Breast epithelium (tissue), 4 donors: ENCODE measurements at regions not wholly inside any gene's neighbourhood (a gene's known extent, or its start where the extent isn't known, plus 50 kb on each side); places are given as distances from the start of the nearest gene placed in this dataset.
"Not testable (repeated sequence)": the region's sequence is repeated elsewhere in the genome, so short reads cannot be mapped to it uniquely, and the experiment has no call there.

Experiments used
- DNase-seq, 2 donors: peaks; one replicate each; pipeline ENCODE4 v3.0.0-alpha.2; 2019; ENCODE audit warnings: low spot score in 2 of 2
- H3K27ac ChIP-seq, 2 donors: fragments of 200-600 bp; sonication (generic) in 1 of 2; one replicate each; pipeline ENCODE4 v1.5.1; 2016 to 2019; ENCODE audit warnings: mild to moderate bottlenecking in 1 of 2
- H3K27me3 ChIP-seq, 2 donors: fragments of 200-600 bp; sonication (generic) in 1 of 2; one replicate each; pipeline versions ENCODE4 v1.5.1 to v1.6.0; 2017 to 2019; ENCODE audit warnings: control low read depth in 1 of 2, mild to moderate bottlenecking in 1 of 2
- H3K36me3 ChIP-seq: fragments of 200-600 bp; one replicate; pipeline ENCODE4 v1.5.1; 2019
- H3K4me1 ChIP-seq, 2 donors: fragments of 200-600 bp; sonication (generic); one replicate each; pipeline ENCODE4 v1.5.1; 2016 to 2019; ENCODE audit warnings: control low read depth in 1 of 2
- H3K4me3 ChIP-seq, 3 donors: fragments of 200-600 bp; sonication (generic); 1 replicate in 2 of 3; 2 replicates in 1 of 3; pipeline ENCODE4 v1.5.1; 2016 to 2019; ENCODE audit warnings: mild to moderate bottlenecking in 3 of 3, moderate library complexity in 2 of 3
- H3K9me3 ChIP-seq, 2 donors: fragments of 200-600 bp; sonication (generic) in 1 of 2; one replicate each; pipeline ENCODE4 v1.5.1; 2016 to 2019; ENCODE audit warnings: control low read depth in 1 of 2
- POLR2A ChIP-seq: fragments of 450-650 bp; IDR thresholded peaks from one replicate; pipeline ENCODE4 v1.6.1; 2016; ENCODE audit warnings: antibody characterized with exemption, mild to moderate bottlenecking, moderate library complexity
- POLR2AphosphoS5 ChIP-seq, 3 donors: sonication (generic); formaldehyde crosslinking; IDR thresholded peaks; one replicate each; pipeline ENCODE4 v1.6.1; 2017; ENCODE audit warnings: antibody characterized with exemption in 3 of 3
- intact Hi-C: fragments of 100-400 bp; cut with DNase I; formaldehyde crosslinking; loops from one replicate; pipeline ENCODE4 v1.15.1; 2023; ENCODE audit warnings: low total_unique reads
- TF ChIP-seq, protein P1 (sequence below), 3 donors: fragments of 450-650 bp; IDR thresholded peaks; one replicate each; pipeline ENCODE4 v1.5.1; 2016 to 2017; ENCODE audit warnings: antibody characterized with exemption in 3 of 3, mild to moderate bottlenecking in 3 of 3, moderate library complexity in 3 of 3

DNA sequence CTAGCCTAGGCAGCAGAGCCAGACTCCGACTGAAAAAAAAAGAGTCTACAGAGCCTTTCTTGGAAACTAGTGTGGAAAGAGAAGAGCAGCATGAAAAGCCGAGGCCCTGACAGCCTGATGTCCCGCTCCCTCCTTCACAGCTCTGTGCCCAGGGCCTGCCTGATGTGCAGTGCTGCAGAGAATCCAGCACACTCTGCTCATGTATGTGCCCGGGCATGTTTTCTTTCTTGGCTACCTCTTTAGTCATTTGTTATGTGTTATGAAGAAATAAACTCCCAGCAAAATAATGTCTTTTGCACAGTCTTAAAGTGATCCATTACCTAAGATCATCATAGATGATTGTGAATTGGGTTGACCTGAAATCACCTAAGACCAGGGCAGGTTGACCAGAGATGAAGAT, 78.1 kb upstream of the EZR start:
- Histone ChIP-seq H3K4me1 (no peaks in the 10 kb centered on the region), H3K4me3 (no peak overlapping the region), H3K27me3 (no peaks in the 10 kb centered on the region), H3K27ac (no peak overlapping the region), H3K36me3 (no peaks in the 10 kb centered on the region), H3K9me3 (no peaks in the 10 kb centered on the region)
- TF ChIP-seq POLR2AphosphoS5 (IDR thresholded peaks at IDR 0.05): no peak
- TF ChIP-seq, protein P1, sequence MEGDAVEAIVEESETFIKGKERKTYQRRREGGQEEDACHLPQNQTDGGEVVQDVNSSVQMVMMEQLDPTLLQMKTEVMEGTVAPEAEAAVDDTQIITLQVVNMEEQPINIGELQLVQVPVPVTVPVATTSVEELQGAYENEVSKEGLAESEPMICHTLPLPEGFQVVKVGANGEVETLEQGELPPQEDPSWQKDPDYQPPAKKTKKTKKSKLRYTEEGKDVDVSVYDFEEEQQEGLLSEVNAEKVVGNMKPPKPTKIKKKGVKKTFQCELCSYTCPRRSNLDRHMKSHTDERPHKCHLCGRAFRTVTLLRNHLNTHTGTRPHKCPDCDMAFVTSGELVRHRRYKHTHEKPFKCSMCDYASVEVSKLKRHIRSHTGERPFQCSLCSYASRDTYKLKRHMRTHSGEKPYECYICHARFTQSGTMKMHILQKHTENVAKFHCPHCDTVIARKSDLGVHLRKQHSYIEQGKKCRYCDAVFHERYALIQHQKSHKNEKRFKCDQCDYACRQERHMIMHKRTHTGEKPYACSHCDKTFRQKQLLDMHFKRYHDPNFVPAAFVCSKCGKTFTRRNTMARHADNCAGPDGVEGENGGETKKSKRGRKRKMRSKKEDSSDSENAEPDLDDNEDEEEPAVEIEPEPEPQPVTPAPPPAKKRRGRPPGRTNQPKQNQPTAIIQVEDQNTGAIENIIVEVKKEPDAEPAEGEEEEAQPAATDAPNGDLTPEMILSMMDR (IDR thresholded peaks at IDR 0.05): no peak
- no peak for TF ChIP-seq POLR2A
- DNase-seq: no peak
- intact Hi-C loops: no loop called here

GRCh38 chr6:158895661-158896060, 76.5 kb upstream of the EZR start:
- Histone ChIP-seq H3K27me3 (no peaks in the 10 kb centered on the region), H3K4me1 (no peaks in the 10 kb centered on the region), H3K4me3 (no peak overlapping the region), H3K9me3 (no peaks in the 10 kb centered on the region), H3K36me3 (no peaks in the 10 kb centered on the region), H3K27ac (no peak overlapping the region)
- TF ChIP-seq, protein P1 (IDR thresholded peaks at IDR 0.05): no peak
- TF ChIP-seq POLR2AphosphoS5 (IDR thresholded peaks at IDR 0.05) (no peak), POLR2A (no peak)
- DNase-seq: no peak
- intact Hi-C loops: no loop called here

DNA sequence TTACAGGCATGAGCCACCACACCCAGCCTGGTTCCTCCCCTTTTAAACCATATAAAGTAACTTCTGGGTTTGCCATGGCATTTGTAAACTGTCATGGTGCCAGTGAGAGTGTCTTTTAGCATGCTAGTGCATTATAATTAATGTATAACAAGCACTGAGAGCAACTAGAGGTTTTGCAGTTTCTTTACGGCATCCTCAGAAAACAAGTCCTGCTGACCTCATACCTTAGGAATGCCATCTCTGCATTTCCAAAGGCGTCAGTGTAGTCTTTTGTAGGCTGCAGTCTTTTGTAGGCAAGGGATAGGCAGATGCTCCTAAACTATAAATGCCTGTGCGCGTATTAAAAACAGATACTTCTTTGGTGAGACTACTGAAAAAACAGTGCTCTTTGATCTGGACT, 75.0 kb upstream of the EZR start:
- Histone ChIP-seq H3K4me3 (no peak overlapping the region), H3K27ac (no peak overlapping the region), H3K9me3 (no peaks in the 10 kb centered on the region), H3K4me1 (no peaks in the 10 kb centered on the region), H3K27me3 (no peaks in the 10 kb centered on the region), H3K36me3 (no peaks in the 10 kb centered on the region)
- TF ChIP-seq POLR2A (no peak), POLR2AphosphoS5 (IDR thresholded peaks at IDR 0.05) (no peak)
- TF ChIP-seq, protein P1 (IDR thresholded peaks at IDR 0.05): no peak
- DNase-seq: no peak
- intact Hi-C loops: no loop called here

- no peak for TF ChIP-seq POLR2A
- TF ChIP-seq, protein P1 (IDR thresholded peaks at IDR 0.05): no peak
- TF ChIP-seq POLR2AphosphoS5 (IDR thresholded peaks at IDR 0.05): no peak
- Histone ChIP-seq H3K27me3 (no peaks in the 10 kb centered on the region), H3K9me3 (no peaks in the 10 kb centered on the region), H3K36me3 (no peaks in the 10 kb centered on the region), H3K4me1 (no peaks in the 10 kb centered on the region), H3K27ac (no peak overlapping the region), H3K4me3 (no peak overlapping the region)
- no peak for DNase-seq
- intact Hi-C loops: no loop called here
Measured at GRCh38 chr6:158892266-158892665, 73.1 kb upstream of the EZR start.

- H3K9me3 ChIP-seq, H3K4me3 ChIP-seq, H3K4me1 ChIP-seq, H3K27ac ChIP-seq, H3K27me3 ChIP-seq, intact Hi-C loops, DNase-seq, H3K36me3 ChIP-seq: not testable (repeated sequence)
Measured at GRCh38 chr6:158891560-158891959, 72.4 kb upstream of the EZR start.

GRCh38 chr6:158888171-158888570, 69.0 kb upstream of the EZR start:
- H3K27me3 ChIP-seq, DNase-seq, H3K36me3 ChIP-seq, H3K27ac ChIP-seq, intact Hi-C loops, H3K4me1 ChIP-seq, H3K9me3 ChIP-seq, H3K4me3 ChIP-seq: not testable (repeated sequence)

GRCh38 chr6:158886346-158886977, 67.3 kb upstream of the EZR start:
- DNase-seq, H3K36me3 ChIP-seq, intact Hi-C loops, H3K9me3 ChIP-seq, H3K4me3 ChIP-seq, H3K4me1 ChIP-seq, H3K27ac ChIP-seq, H3K27me3 ChIP-seq: not testable (repeated sequence)

- intact Hi-C loops, H3K27ac ChIP-seq, H3K4me1 ChIP-seq, H3K36me3 ChIP-seq, DNase-seq, H3K27me3 ChIP-seq, H3K4me3 ChIP-seq, H3K9me3 ChIP-seq: not testable (repeated sequence)
Measured at GRCh38 chr6:158881884-158882283, 62.7 kb upstream of the EZR start.

GRCh38 chr6:158881276-158881675, 62.1 kb upstream of the EZR start:
- H3K4me3 ChIP-seq, DNase-seq, H3K27ac ChIP-seq, H3K4me1 ChIP-seq, intact Hi-C loops, H3K9me3 ChIP-seq, H3K27me3 ChIP-seq, H3K36me3 ChIP-seq: not testable (repeated sequence)
